HL-60 (cell line): ENCODE measurements at regions not wholly inside any gene's neighbourhood (a gene's known extent, or its start where the extent isn't known, plus 50 kb on each side); places are given as distances from the start of the nearest gene placed in this dataset.

ENCODE experiments used
- CTCF ChIP-seq: IDR thresholded peaks from one replicate; pipeline ENCODE4 v1.5.1; 2011; ENCODE audit warnings: low read length, control low read depth, inconsistent platforms; ENCODE audit not compliant: insufficient read depth
- TF ChIP-seq, protein P1 (sequence below): IDR thresholded peaks from 2 replicates; pipeline ENCODE4 v1.6.1; 2012; ENCODE audit warnings: low read depth; ENCODE audit not compliant: insufficient replicate concordance

DNA sequence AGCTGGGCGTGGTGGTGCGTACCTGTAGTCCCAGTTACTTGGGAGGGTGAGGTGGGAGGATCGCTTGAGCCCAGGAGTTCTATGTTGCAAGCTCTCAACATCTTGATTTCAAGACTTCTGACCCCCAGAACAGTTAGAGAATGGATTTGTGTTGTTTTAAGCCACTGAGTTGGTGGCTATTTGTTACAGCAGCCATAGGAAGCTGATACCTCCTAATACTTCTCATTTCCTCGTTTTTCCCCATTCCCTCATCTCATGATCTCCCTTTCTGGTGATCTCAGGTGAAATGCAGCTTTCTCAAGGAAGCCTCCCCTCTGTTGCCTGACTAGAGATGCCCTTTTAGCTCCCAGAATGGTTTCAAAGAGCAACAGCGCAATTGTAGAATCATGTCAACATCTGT, 378.8 kb downstream of the TYW1 start:
- no peak for TF ChIP-seq CTCF
- TF ChIP-seq, protein P1, sequence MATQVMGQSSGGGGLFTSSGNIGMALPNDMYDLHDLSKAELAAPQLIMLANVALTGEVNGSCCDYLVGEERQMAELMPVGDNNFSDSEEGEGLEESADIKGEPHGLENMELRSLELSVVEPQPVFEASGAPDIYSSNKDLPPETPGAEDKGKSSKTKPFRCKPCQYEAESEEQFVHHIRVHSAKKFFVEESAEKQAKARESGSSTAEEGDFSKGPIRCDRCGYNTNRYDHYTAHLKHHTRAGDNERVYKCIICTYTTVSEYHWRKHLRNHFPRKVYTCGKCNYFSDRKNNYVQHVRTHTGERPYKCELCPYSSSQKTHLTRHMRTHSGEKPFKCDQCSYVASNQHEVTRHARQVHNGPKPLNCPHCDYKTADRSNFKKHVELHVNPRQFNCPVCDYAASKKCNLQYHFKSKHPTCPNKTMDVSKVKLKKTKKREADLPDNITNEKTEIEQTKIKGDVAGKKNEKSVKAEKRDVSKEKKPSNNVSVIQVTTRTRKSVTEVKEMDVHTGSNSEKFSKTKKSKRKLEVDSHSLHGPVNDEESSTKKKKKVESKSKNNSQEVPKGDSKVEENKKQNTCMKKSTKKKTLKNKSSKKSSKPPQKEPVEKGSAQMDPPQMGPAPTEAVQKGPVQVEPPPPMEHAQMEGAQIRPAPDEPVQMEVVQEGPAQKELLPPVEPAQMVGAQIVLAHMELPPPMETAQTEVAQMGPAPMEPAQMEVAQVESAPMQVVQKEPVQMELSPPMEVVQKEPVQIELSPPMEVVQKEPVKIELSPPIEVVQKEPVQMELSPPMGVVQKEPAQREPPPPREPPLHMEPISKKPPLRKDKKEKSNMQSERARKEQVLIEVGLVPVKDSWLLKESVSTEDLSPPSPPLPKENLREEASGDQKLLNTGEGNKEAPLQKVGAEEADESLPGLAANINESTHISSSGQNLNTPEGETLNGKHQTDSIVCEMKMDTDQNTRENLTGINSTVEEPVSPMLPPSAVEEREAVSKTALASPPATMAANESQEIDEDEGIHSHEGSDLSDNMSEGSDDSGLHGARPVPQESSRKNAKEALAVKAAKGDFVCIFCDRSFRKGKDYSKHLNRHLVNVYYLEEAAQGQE: no peak
